Liver (tissue), 8 donors: ENCODE measurements at regions not wholly inside any gene's neighbourhood (a gene's known extent, or its start where the extent isn't known, plus 50 kb on each side); places are given as distances from the start of the nearest gene placed in this dataset.
A peak's percentile ranks its signal among the peaks of the same experiment; 100 is the strongest.

Source experiments
- DNase-seq: peaks from one replicate; pipeline ENCODE4 v3.0.0-alpha.2; 2017; ENCODE audit warnings: low spot score
- H3K27ac ChIP-seq, 2 donors: one replicate each; pipeline ENCODE4 v1.7.0; 2013; ENCODE audit warnings: inconsistent platforms in 2 of 2, low read length in 2 of 2, control low read depth in 1 of 2, low read depth in 1 of 2, mild to moderate bottlenecking in 1 of 2
- H3K27me3 ChIP-seq, 4 donors: one replicate each; pipeline versions ENCODE4 v1.6.1 to v1.7.0; 2013; ENCODE audit warnings: low read length in 3 of 4, inconsistent platforms in 1 of 4, mild to moderate bottlenecking in 1 of 4, moderate library complexity in 1 of 4; ENCODE audit not compliant: control insufficient read depth in 4 of 4, insufficient read depth in 4 of 4
- H3K36me3 ChIP-seq, 4 donors: one replicate each; pipeline versions ENCODE4 v1.6.1 to v1.7.0; 2013; ENCODE audit warnings: low read length in 3 of 4, mild to moderate bottlenecking in 3 of 4, low read depth in 1 of 4, moderate library complexity in 1 of 4; ENCODE audit not compliant: control insufficient read depth in 4 of 4, insufficient read depth in 3 of 4
- H3K4me1 ChIP-seq, 4 donors: one replicate each; pipeline versions ENCODE4 v1.6.1 to v1.7.0; 2013; ENCODE audit warnings: low read length in 3 of 4, mild to moderate bottlenecking in 3 of 4, moderate library complexity in 1 of 4; ENCODE audit not compliant: control insufficient read depth in 4 of 4, insufficient read depth in 4 of 4
- H3K4me3 ChIP-seq, 3 donors: one replicate each; pipeline versions ENCODE4 v1.6.1 to v1.7.0; 2013; ENCODE audit warnings: low read length in 3 of 3, control low read depth in 1 of 3, low read depth in 1 of 3, mild to moderate bottlenecking in 1 of 3
- H3K9ac ChIP-seq, 2 donors: one replicate each; pipeline ENCODE4 v1.7.0; 2013; ENCODE audit warnings: low read length in 2 of 2, mild to moderate bottlenecking in 2 of 2, moderate library complexity in 2 of 2, control low read depth in 1 of 2, low read depth in 1 of 2
- H3K9me3 ChIP-seq, 4 donors: one replicate each; pipeline versions ENCODE4 v1.6.1 to v1.7.0; 2013; ENCODE audit warnings: low read length in 3 of 4; ENCODE audit not compliant: control insufficient read depth in 4 of 4
- ATF3 ChIP-seq: IDR thresholded peaks from 2 replicates; pipeline ENCODE4 v1.6.1; 2016; ENCODE audit warnings: antibody characterized with exemption
- FOXA1 ChIP-seq: IDR thresholded peaks from 2 replicates; pipeline ENCODE4 v1.6.1; 2016; ENCODE audit warnings: antibody characterized with exemption
- FOXA2 ChIP-seq: IDR thresholded peaks from 2 replicates; pipeline ENCODE4 v1.6.1; 2016; ENCODE audit warnings: antibody characterized with exemption
- GABPA ChIP-seq, 2 donors: IDR thresholded peaks in 1 of 2; conservative IDR thresholded peaks in 1 of 2; 2 replicates each; pipeline ENCODE4 v1.6.1; 2016; ENCODE audit warnings: antibody characterized with exemption in 2 of 2, mild to moderate bottlenecking in 1 of 2, moderate library complexity in 1 of 2
- HNF4A ChIP-seq, 2 donors: conservative IDR thresholded peaks; 2 replicates each; pipeline ENCODE4 v1.6.1; 2016; ENCODE audit warnings: antibody characterized with exemption in 2 of 2, mild to moderate bottlenecking in 2 of 2
- HNF4G ChIP-seq: IDR thresholded peaks from 2 replicates; pipeline ENCODE4 v1.6.1; 2016; ENCODE audit warnings: antibody characterized with exemption
- JUND ChIP-seq, 2 donors: IDR thresholded peaks; 2 replicates each; pipeline ENCODE4 v1.6.1; 2016; ENCODE audit warnings: antibody characterized with exemption in 2 of 2
- MAX ChIP-seq: IDR thresholded peaks from 2 replicates; pipeline ENCODE4 v1.6.1; 2016; ENCODE audit warnings: antibody characterized with exemption
- RXRA ChIP-seq, 2 donors: IDR thresholded peaks; 2 replicates each; pipeline ENCODE4 v1.6.1; 2017 to 2018; ENCODE audit warnings: antibody characterized with exemption in 2 of 2, mild to moderate bottlenecking in 1 of 2
- SP1 ChIP-seq: IDR thresholded peaks from 2 replicates; pipeline ENCODE4 v1.6.1; 2018; ENCODE audit warnings: antibody characterized with exemption, mild to moderate bottlenecking
- TAF1 ChIP-seq: conservative IDR thresholded peaks from 2 replicates; pipeline ENCODE4 v1.6.1; 2016; ENCODE audit warnings: antibody characterized with exemption, mild to moderate bottlenecking
- YY1 ChIP-seq: IDR thresholded peaks from 2 replicates; pipeline ENCODE4 v1.6.1; 2016; ENCODE audit warnings: antibody characterized with exemption, mild to moderate bottlenecking
- WGBS: extraction: QIAGEN DNeasy Blood & Tissue Kit; methylation state at CpG from one replicate; pipeline ENCODE4 v1.1.7; 2013; 5-methylcytosine and 5-hydroxymethylcytosine counted together
- TF ChIP-seq, protein P1 (sequence below): IDR thresholded peaks from 2 replicates; pipeline ENCODE4 v1.6.1; 2016; ENCODE audit warnings: antibody characterized with exemption, mild to moderate bottlenecking
- TF ChIP-seq, protein P2 (sequence below): fragments of 150-350 bp; IDR thresholded peaks from 2 replicates; pipeline ENCODE4 v1.5.1; 2017; ENCODE audit warnings: improper control_type of control experiment, low read depth, low read length; ENCODE audit not compliant: missing input control
- TF ChIP-seq, protein P3 (sequence below): IDR thresholded peaks from 2 replicates; pipeline ENCODE4 v1.6.1; 2016; ENCODE audit warnings: antibody characterized with exemption
- donor health status: healthy.
- donor health status: healthy.
- donor health status: healthy.
- donor health status: healthy.
- donor health status: healthy.

- WGBS, result 76% methylated on average over 3 of the region's 3 CpGs
- no peaks in the 10 kb centered on the region for H3K27me3 ChIP-seq
- no peaks in the 10 kb centered on the region for H3K4me1 ChIP-seq
- H3K9me3 ChIP-seq, result no peaks in the 10 kb centered on the region
- TF ChIP-seq SP1 (no peak), HNF4G (no peak), JUND (IDR thresholded peaks at IDR 0.05) (no peak), FOXA2 (no peak), RXRA (IDR thresholded peaks at IDR 0.05) (no peak), ATF3 (no peak), YY1 (no peak), MAX (no peak), TAF1 (no peak), GABPA (IDR thresholded peaks at IDR 0.05 in 1 of 2, conservative IDR thresholded peaks at IDR 0.05 in 1 of 2) (no peak), FOXA1 (no peak)
- TF ChIP-seq, protein P1, sequence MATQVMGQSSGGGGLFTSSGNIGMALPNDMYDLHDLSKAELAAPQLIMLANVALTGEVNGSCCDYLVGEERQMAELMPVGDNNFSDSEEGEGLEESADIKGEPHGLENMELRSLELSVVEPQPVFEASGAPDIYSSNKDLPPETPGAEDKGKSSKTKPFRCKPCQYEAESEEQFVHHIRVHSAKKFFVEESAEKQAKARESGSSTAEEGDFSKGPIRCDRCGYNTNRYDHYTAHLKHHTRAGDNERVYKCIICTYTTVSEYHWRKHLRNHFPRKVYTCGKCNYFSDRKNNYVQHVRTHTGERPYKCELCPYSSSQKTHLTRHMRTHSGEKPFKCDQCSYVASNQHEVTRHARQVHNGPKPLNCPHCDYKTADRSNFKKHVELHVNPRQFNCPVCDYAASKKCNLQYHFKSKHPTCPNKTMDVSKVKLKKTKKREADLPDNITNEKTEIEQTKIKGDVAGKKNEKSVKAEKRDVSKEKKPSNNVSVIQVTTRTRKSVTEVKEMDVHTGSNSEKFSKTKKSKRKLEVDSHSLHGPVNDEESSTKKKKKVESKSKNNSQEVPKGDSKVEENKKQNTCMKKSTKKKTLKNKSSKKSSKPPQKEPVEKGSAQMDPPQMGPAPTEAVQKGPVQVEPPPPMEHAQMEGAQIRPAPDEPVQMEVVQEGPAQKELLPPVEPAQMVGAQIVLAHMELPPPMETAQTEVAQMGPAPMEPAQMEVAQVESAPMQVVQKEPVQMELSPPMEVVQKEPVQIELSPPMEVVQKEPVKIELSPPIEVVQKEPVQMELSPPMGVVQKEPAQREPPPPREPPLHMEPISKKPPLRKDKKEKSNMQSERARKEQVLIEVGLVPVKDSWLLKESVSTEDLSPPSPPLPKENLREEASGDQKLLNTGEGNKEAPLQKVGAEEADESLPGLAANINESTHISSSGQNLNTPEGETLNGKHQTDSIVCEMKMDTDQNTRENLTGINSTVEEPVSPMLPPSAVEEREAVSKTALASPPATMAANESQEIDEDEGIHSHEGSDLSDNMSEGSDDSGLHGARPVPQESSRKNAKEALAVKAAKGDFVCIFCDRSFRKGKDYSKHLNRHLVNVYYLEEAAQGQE, result no peak
- no peak for DNase-seq
- H3K27ac ChIP-seq, result no peak overlapping the region
- H3K4me3 ChIP-seq, result no peak overlapping the region
- no peak overlapping the region for H3K9ac ChIP-seq
- H3K36me3 ChIP-seq, result no peaks in the 10 kb centered on the region
Measured at GRCh38 chr18:14935210-14935609, 187.2 kb downstream of the ANKRD30B start.

DNA sequence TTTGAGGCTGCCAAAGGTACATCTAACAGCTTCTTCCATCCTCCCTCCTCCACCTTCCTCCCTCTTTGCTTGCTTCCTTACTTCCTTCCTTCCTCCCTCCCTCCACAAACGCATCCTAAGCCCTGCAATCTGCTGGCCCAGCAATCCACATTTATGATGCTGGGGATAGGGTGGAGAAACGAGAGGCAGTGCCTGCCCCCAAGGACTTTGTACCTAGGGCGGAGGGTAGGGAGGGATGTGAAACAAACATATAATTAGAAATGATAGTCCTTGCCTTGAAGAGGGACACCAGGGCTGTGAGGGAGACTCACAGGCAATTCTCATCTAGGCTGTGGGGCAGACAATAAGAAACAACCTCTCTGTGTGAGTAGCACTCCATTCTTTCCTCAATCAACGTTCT, 188.3 kb downstream of the ANKRD30B start:
- Histone ChIP-seq H3K27ac (no peak overlapping the region), H3K36me3 (no peaks in the 10 kb centered on the region), H3K9ac (no peak overlapping the region), H3K4me3 (no peak overlapping the region), H3K27me3 (no peaks in the 10 kb centered on the region), H3K4me1 (no peaks in the 10 kb centered on the region), H3K9me3 (no peaks in the 10 kb centered on the region)
- 27% methylated on average over 4 of the region's 4 CpGs for WGBS
- no peak for DNase-seq
- peak; percentile 17 to 45 for TF ChIP-seq HNF4A (conservative IDR thresholded peaks at IDR 0.05)
- no peak for TF ChIP-seq ATF3
- TF ChIP-seq, protein P2, sequence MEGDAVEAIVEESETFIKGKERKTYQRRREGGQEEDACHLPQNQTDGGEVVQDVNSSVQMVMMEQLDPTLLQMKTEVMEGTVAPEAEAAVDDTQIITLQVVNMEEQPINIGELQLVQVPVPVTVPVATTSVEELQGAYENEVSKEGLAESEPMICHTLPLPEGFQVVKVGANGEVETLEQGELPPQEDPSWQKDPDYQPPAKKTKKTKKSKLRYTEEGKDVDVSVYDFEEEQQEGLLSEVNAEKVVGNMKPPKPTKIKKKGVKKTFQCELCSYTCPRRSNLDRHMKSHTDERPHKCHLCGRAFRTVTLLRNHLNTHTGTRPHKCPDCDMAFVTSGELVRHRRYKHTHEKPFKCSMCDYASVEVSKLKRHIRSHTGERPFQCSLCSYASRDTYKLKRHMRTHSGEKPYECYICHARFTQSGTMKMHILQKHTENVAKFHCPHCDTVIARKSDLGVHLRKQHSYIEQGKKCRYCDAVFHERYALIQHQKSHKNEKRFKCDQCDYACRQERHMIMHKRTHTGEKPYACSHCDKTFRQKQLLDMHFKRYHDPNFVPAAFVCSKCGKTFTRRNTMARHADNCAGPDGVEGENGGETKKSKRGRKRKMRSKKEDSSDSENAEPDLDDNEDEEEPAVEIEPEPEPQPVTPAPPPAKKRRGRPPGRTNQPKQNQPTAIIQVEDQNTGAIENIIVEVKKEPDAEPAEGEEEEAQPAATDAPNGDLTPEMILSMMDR, result no peak
- TF ChIP-seq, protein P3, sequence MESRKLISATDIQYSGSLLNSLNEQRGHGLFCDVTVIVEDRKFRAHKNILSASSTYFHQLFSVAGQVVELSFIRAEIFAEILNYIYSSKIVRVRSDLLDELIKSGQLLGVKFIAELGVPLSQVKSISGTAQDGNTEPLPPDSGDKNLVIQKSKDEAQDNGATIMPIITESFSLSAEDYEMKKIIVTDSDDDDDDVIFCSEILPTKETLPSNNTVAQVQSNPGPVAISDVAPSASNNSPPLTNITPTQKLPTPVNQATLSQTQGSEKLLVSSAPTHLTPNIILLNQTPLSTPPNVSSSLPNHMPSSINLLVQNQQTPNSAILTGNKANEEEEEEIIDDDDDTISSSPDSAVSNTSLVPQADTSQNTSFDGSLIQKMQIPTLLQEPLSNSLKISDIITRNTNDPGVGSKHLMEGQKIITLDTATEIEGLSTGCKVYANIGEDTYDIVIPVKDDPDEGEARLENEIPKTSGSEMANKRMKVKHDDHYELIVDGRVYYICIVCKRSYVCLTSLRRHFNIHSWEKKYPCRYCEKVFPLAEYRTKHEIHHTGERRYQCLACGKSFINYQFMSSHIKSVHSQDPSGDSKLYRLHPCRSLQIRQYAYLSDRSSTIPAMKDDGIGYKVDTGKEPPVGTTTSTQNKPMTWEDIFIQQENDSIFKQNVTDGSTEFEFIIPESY, result no peak
- TF ChIP-seq TAF1, result no peak
- TF ChIP-seq YY1, result no peak
